Sigmoid colon (tissue), 6 donors: ENCODE measurements at regions not wholly inside any gene's neighbourhood (a gene's known extent, or its start where the extent isn't known, plus 50 kb on each side); places are given as distances from the start of the nearest gene placed in this dataset.

Experiments used
- DNase-seq: peaks from one replicate; pipeline ENCODE4 v3.0.0-alpha.2; 2019
- H3K27ac ChIP-seq, 4 donors: fragments of 200-600 bp; sonication (generic); one replicate each; pipeline ENCODE4 v1.5.1; 2016 to 2019; ENCODE audit warnings: mild to moderate bottlenecking in 1 of 4
- H3K27me3 ChIP-seq, 3 donors: fragments of 200-600 bp; sonication (generic); one replicate each; pipeline ENCODE4 v1.5.1; 2019; ENCODE audit warnings: mild to moderate bottlenecking in 1 of 3
- H3K36me3 ChIP-seq, 4 donors: fragments of 200-600 bp; sonication (generic); one replicate each; pipeline ENCODE4 v1.5.1; 2016 to 2019
- H3K4me1 ChIP-seq, 4 donors: fragments of 200-600 bp; sonication (generic); one replicate each; pipeline ENCODE4 v1.5.1; 2017 to 2019
- H3K4me3 ChIP-seq, 4 donors: fragments of 200-600 bp; sonication (generic); one replicate each; pipeline ENCODE4 v1.5.1; 2017 to 2019; ENCODE audit warnings: mild to moderate bottlenecking in 2 of 4, moderate library complexity in 1 of 4
- H3K9me3 ChIP-seq, 4 donors: fragments of 200-600 bp in 3 of 4; sonication (generic) in 3 of 4; one replicate each; pipeline versions ENCODE4 v1.5.1 to v1.6.1; 2013 to 2019
- EP300 ChIP-seq, 4 donors: sonication (generic); formaldehyde crosslinking; IDR thresholded peaks; one replicate each; pipeline ENCODE4 v1.6.1; 2017; ENCODE audit warnings: antibody characterized with exemption in 4 of 4
- POLR2A ChIP-seq, 2 donors: fragments of 450-650 bp; IDR thresholded peaks; one replicate each; pipeline ENCODE4 v1.6.1; 2016; ENCODE audit warnings: antibody characterized with exemption in 2 of 2, mild to moderate bottlenecking in 2 of 2, moderate library complexity in 2 of 2
- POLR2AphosphoS5 ChIP-seq, 4 donors: sonication (generic); formaldehyde crosslinking; IDR thresholded peaks; one replicate each; pipeline ENCODE4 v1.6.1; 2017; ENCODE audit warnings: antibody characterized with exemption in 4 of 4
- WGBS, 2 donors: extraction: QIAGEN DNeasy Blood & Tissue Kit; methylation state at CpG; one replicate each; pipeline ENCODE4 v1.1.7; 2013; 5-methylcytosine and 5-hydroxymethylcytosine counted together
- intact Hi-C: fragments of 100-400 bp; cut with DNase I; formaldehyde crosslinking; loops from one replicate; pipeline ENCODE4 v1.15.1; 2023
- TF ChIP-seq, protein P1 (sequence below), 4 experiments: fragments of 450-650 bp in 3 of 4; fragments of 200-600 bp in 1 of 4; IDR thresholded peaks; one replicate each; pipeline ENCODE4 v1.5.1; 2016 to 2019; ENCODE audit warnings: antibody characterized with exemption in 4 of 4, mild to moderate bottlenecking in 3 of 4, moderate library complexity in 2 of 4
- donor health status: healthy with polysubstance abuse.
- donor health status: healthy.

DNA sequence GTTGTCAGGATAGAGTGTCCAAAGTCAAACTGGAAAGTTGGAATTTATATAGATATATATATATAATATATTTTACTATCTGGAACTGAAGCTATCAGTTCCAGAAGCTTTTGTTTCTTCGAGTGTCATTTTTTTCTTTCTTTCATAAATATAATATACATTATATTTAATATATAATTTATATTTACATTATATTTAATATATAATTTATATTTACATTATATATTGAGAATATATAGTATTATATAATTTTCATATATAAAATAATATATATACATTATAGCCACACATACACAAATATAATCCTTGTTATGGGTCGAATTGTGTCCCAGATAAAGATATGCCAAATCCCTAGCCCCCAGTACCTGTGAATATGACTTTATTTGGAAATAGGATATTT lies 842.3 kb upstream of the LRRC4C start:
- no peak overlapping the region for H3K27ac ChIP-seq
- WGBS, 2 donors, result 76 to 82% methylated on average over 2 of the region's 2 CpGs
- H3K9me3 ChIP-seq, result no peaks in the 10 kb centered on the region
- H3K36me3 ChIP-seq, result no peaks in the 10 kb centered on the region
- no peaks in the 10 kb centered on the region for H3K4me1 ChIP-seq
- no peaks in the 10 kb centered on the region for H3K27me3 ChIP-seq
- intact Hi-C loops, result no loop called here
- H3K4me3 ChIP-seq, result no peak overlapping the region
- TF ChIP-seq POLR2AphosphoS5 (IDR thresholded peaks at IDR 0.05) (no peak), EP300 (IDR thresholded peaks at IDR 0.05) (no peak), POLR2A (IDR thresholded peaks at IDR 0.05) (no peak)
- TF ChIP-seq, protein P1, sequence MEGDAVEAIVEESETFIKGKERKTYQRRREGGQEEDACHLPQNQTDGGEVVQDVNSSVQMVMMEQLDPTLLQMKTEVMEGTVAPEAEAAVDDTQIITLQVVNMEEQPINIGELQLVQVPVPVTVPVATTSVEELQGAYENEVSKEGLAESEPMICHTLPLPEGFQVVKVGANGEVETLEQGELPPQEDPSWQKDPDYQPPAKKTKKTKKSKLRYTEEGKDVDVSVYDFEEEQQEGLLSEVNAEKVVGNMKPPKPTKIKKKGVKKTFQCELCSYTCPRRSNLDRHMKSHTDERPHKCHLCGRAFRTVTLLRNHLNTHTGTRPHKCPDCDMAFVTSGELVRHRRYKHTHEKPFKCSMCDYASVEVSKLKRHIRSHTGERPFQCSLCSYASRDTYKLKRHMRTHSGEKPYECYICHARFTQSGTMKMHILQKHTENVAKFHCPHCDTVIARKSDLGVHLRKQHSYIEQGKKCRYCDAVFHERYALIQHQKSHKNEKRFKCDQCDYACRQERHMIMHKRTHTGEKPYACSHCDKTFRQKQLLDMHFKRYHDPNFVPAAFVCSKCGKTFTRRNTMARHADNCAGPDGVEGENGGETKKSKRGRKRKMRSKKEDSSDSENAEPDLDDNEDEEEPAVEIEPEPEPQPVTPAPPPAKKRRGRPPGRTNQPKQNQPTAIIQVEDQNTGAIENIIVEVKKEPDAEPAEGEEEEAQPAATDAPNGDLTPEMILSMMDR (IDR thresholded peaks at IDR 0.05), result no peak
- DNase-seq, result no peak

DNA sequence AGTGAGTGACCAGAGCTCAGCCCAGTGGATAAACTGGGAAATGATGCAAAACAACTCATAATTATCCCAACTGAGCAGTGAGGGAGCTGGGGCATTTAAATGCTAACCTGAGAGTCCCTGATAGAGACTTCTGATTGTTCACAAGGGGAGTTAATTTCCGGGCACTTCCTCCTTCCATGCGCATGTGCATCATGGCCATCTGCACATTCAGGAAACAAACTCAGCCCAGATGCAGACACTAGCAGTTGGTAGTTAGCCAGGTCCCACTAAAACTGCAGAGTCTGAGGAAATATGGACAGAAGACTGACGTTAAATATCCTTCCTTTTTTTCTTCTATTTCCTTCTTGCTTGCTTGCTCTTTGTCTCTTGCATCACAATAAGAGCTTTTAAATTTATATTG lies 852.1 kb upstream of the LRRC4C start:
- intact Hi-C loops, result no loop called here
- H3K36me3 ChIP-seq, result no peaks in the 10 kb centered on the region
- peaks cover 0 to 8% (median 0%) of the 10 kb centered on the region in 4 donors for H3K9me3 ChIP-seq
- no peak overlapping the region for H3K4me3 ChIP-seq
- TF ChIP-seq POLR2A (IDR thresholded peaks at IDR 0.05) (no peak), POLR2AphosphoS5 (IDR thresholded peaks at IDR 0.05) (no peak), EP300 (IDR thresholded peaks at IDR 0.05) (no peak)
- TF ChIP-seq, protein P1 (IDR thresholded peaks at IDR 0.05), result no peak
- H3K27me3 ChIP-seq, result no peaks in the 10 kb centered on the region
- H3K4me1 ChIP-seq, result no peaks in the 10 kb centered on the region
- no peak overlapping the region for H3K27ac ChIP-seq
- WGBS, 2 donors, result 51 to 83% methylated on average over 3 of the region's 3 CpGs
- no peak for DNase-seq

- Histone ChIP-seq H3K9me3 (peaks cover 0 to 8% (median 0%) of the 10 kb centered on the region in 4 donors), H3K4me1 (no peaks in the 10 kb centered on the region), H3K36me3 (no peaks in the 10 kb centered on the region), H3K4me3 (no peak overlapping the region), H3K27ac (no peak overlapping the region), H3K27me3 (no peaks in the 10 kb centered on the region)
- DNase-seq, result no peak
- TF ChIP-seq EP300 (IDR thresholded peaks at IDR 0.05) (no peak), POLR2A (IDR thresholded peaks at IDR 0.05) (no peak), POLR2AphosphoS5 (IDR thresholded peaks at IDR 0.05) (no peak)
- TF ChIP-seq, protein P1 (IDR thresholded peaks at IDR 0.05), result no peak
- intact Hi-C loops, result no loop called here
- 55 to 56% methylated on average over 2 of the region's 2 CpGs for WGBS, 2 donors
Observed at GRCh38 chr11:42311944-42312343, 852.5 kb upstream of the LRRC4C start.

DNA sequence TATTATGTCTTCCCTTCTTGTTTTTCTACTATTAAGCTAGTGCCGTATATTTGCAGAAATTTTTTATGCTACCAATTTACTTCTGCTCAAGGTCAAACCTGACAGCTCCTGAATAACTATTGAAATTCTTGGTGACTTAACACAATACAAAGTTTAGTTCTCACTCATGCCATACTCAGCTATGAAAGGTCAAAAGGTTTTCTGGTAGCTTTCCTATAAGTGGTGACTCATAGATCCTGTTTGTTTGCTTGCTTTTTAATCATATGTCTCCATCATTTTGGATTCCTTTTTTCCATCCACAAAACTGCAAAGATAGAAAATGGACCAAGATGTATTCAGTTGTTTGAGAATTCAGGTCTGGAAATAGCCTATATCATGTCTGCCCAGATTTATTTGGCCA lies 855.8 kb upstream of the LRRC4C start:
- H3K9me3 ChIP-seq, result peaks cover 0 to 3% (median 0%) of the 10 kb centered on the region in 4 donors
- 65 to 77% methylated on average over 1 of the region's 1 CpG for WGBS, 2 donors
- H3K27ac ChIP-seq, result no peak overlapping the region
- DNase-seq, result no peak
- TF ChIP-seq POLR2AphosphoS5 (IDR thresholded peaks at IDR 0.05) (no peak), EP300 (IDR thresholded peaks at IDR 0.05) (no peak), POLR2A (IDR thresholded peaks at IDR 0.05) (no peak)
- TF ChIP-seq, protein P1 (IDR thresholded peaks at IDR 0.05), result no peak
- no peaks in the 10 kb centered on the region for H3K4me1 ChIP-seq
- no peak overlapping the region for H3K4me3 ChIP-seq
- intact Hi-C loops, result no loop called here
- no peaks in the 10 kb centered on the region for H3K27me3 ChIP-seq
- H3K36me3 ChIP-seq, result no peaks in the 10 kb centered on the region

DNA sequence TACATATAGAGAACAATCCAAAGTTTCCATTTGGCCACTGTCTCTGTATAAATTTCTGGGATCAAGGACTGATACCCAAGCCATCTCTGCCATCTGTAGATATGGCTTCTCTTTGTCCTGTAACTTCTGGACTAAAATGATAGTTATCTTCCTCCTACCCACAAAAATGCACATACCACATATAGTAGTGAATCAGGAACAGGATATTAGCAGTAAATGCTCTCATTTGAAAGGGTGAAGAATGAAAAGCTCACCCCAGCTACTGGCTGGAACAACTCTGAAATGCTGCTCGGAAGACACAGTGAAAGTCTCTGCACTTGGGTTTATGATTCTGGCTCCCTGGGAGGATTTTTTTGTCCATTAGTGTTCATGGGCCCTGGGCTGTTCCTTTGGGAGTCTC lies 856.4 kb upstream of the LRRC4C start:
- intact Hi-C loops, result no loop called here
- H3K27me3 ChIP-seq, result no peaks in the 10 kb centered on the region
- no peak for DNase-seq
- TF ChIP-seq EP300 (IDR thresholded peaks at IDR 0.05) (no peak), POLR2AphosphoS5 (IDR thresholded peaks at IDR 0.05) (no peak), POLR2A (IDR thresholded peaks at IDR 0.05) (no peak)
- TF ChIP-seq, protein P1 (IDR thresholded peaks at IDR 0.05), result no peak
- no peak overlapping the region for H3K27ac ChIP-seq
- no peak overlapping the region for H3K4me3 ChIP-seq
- 77 to 88% methylated on average over 1 of the region's 1 CpG for WGBS, 2 donors
- peaks cover 0 to 3% (median 0%) of the 10 kb centered on the region in 4 donors for H3K9me3 ChIP-seq
- H3K36me3 ChIP-seq, result no peaks in the 10 kb centered on the region
- no peaks in the 10 kb centered on the region for H3K4me1 ChIP-seq
